ENCODE measurements at regions not wholly inside any gene's neighbourhood (a gene's known extent, or its start where the extent isn't known, plus 50 kb on each side); places are given as distances from the start of the nearest gene placed in this dataset.

DNA sequence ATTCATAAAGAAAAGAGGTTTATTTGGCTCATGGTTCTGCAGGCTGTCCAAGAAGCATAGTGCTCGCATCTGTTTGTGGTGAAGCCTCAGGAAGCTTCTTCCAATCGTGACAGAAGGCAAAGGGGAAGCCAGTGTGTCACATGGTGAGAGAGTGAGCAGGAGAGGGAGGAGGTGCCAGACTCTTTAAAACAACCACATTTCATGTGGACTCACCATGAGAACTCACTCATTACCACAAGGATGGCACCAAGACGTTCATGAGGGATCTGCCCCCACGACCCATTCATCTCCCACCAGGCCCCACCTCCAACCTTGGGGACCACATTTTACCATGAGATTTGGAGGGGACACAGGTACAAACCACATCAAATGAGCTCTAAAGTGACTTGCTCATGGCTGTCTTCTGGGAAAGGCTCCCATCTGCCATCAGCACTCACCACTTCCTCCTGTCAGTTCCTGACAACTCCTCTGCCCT, 327.3 kb upstream of the TLE3 start:
- TF ChIP-seq, protein P1, sequence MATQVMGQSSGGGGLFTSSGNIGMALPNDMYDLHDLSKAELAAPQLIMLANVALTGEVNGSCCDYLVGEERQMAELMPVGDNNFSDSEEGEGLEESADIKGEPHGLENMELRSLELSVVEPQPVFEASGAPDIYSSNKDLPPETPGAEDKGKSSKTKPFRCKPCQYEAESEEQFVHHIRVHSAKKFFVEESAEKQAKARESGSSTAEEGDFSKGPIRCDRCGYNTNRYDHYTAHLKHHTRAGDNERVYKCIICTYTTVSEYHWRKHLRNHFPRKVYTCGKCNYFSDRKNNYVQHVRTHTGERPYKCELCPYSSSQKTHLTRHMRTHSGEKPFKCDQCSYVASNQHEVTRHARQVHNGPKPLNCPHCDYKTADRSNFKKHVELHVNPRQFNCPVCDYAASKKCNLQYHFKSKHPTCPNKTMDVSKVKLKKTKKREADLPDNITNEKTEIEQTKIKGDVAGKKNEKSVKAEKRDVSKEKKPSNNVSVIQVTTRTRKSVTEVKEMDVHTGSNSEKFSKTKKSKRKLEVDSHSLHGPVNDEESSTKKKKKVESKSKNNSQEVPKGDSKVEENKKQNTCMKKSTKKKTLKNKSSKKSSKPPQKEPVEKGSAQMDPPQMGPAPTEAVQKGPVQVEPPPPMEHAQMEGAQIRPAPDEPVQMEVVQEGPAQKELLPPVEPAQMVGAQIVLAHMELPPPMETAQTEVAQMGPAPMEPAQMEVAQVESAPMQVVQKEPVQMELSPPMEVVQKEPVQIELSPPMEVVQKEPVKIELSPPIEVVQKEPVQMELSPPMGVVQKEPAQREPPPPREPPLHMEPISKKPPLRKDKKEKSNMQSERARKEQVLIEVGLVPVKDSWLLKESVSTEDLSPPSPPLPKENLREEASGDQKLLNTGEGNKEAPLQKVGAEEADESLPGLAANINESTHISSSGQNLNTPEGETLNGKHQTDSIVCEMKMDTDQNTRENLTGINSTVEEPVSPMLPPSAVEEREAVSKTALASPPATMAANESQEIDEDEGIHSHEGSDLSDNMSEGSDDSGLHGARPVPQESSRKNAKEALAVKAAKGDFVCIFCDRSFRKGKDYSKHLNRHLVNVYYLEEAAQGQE (IDR thresholded peaks at IDR 0.05; ENCODE audit: insufficient read depth in 1 of 2, low read depth in 2 of 2, low read length in 2 of 2): no peak
- TF ChIP-seq POLR2AphosphoS5 (IDR thresholded peaks at IDR 0.05; ENCODE audit: low read depth, low read length) (no peak), TAF1 (IDR thresholded peaks at IDR 0.05; ENCODE audit: borderline replicate concordance, insufficient read depth, low read length) (no peak), SIN3A (IDR thresholded peaks at IDR 0.05; ENCODE audit: borderline replicate concordance, insufficient read depth, low read length) (no peak), FOXP2 (optimal IDR thresholded peaks at IDR 0.05; ENCODE audit: borderline replicate concordance, extremely low read depth, extremely low read length, insufficient read depth) (no peak)
